PC-3 (cell line): ENCODE measurements at regions not wholly inside any gene's neighbourhood (a gene's known extent, or its start where the extent isn't known, plus 50 kb on each side); places are given as distances from the start of the nearest gene placed in this dataset.

ENCODE experiments used
- ATAC-seq: fragments of 200-7000 bp; cut with Tn5 transposase; 2 replicates; pipeline ENCODE4 v1.9.1; 2020; ENCODE audit warnings: mild to moderate bottlenecking, moderate library complexity
- BruUV-seq: library from RNA; stranded (reverse); fragments of 400-500 nt; replicated peaks from 2 replicates; lab custom pipeline; 2021; lab: Mats Ljungman, UMichigan
- CTCF ChIA-PET: fragments of 300-600 bp; sonication (Branson Sonifier 250); formaldehyde crosslinking; loops from one replicate; lab custom pipeline; 2022; ENCODE audit warnings: antibody characterized with exemption; lab: Charles Lee
- POLR2A ChIA-PET: fragments of 300-600 bp; sonication (Branson Sonifier 250); formaldehyde crosslinking; loops from one replicate; lab custom pipeline; 2022; ENCODE audit warnings: antibody characterized with exemption; ENCODE audit not compliant: unreplicated experiment; lab: Charles Lee
- DNase-seq: peaks from one replicate; pipeline ENCODE4 v3.0.0-alpha.2; 2015
- H2AFZ ChIP-seq: fragments of 300-600 bp; sonication (generic); 2 replicates; pipeline ENCODE4 v1.6.0; 2016; ENCODE audit warnings: antibody characterized with exemption, low read length
- H3F3A ChIP-seq: fragments of 300-600 bp; sonication (generic); one replicate; pipeline ENCODE4 v1.6.0; 2017; ENCODE audit warnings: antibody characterized with exemption, low read length, control low read depth, mild to moderate bottlenecking; ENCODE audit not compliant: unreplicated experiment
- H3K27ac ChIP-seq: fragments of 300-600 bp; sonication (generic); 2 replicates; pipeline ENCODE4 v1.5.1; 2016; ENCODE audit warnings: mild to moderate bottlenecking, low read length
- H3K27me3 ChIP-seq: fragments of 300-600 bp; sonication (generic); 2 replicates; pipeline ENCODE4 v1.6.1; 2016; ENCODE audit warnings: low read length, mixed read lengths
- H3K36me3 ChIP-seq: fragments of 300-600 bp; sonication (generic); 2 replicates; pipeline ENCODE4 v1.6.1; 2016; ENCODE audit warnings: low read depth, mixed run types, low read length, mixed read lengths
- H3K4me1 ChIP-seq: fragments of 300-600 bp; sonication (generic); 2 replicates; pipeline ENCODE4 v1.5.1; 2016; ENCODE audit warnings: low read length; ENCODE audit not compliant: insufficient read depth
- H3K4me2 ChIP-seq: fragments of 300-600 bp; sonication (generic); 2 replicates; pipeline ENCODE4 v1.6.0; 2016; ENCODE audit warnings: low read length
- H3K4me3 ChIP-seq: fragments of 300-600 bp; sonication (generic); 2 replicates; pipeline ENCODE4 v1.5.1; 2016; ENCODE audit warnings: mild to moderate bottlenecking, low read length, mixed read lengths
- H3K79me2 ChIP-seq: fragments of 300-600 bp; sonication (generic); 2 replicates; pipeline ENCODE4 v1.6.1; 2017; ENCODE audit warnings: low read length, mixed read lengths
- H3K9ac ChIP-seq: fragments of 300-600 bp; sonication (generic); 2 replicates; pipeline ENCODE4 v1.6.0; 2016; ENCODE audit warnings: mild to moderate bottlenecking, low read length
- H3K9me2 ChIP-seq: fragments of 300-600 bp; sonication (generic); replicated peaks from 2 replicates; pipeline ENCODE4 v1.6.1; 2016; ENCODE audit warnings: mixed run types, low read length, mixed read lengths
- H3K9me3 ChIP-seq: fragments of 300-600 bp; sonication (generic); 2 replicates; pipeline ENCODE4 v1.6.1; 2016; ENCODE audit warnings: low read length, mixed read lengths
- H4K20me1 ChIP-seq: fragments of 300-600 bp; sonication (generic); 2 replicates; pipeline ENCODE4 v1.6.1; 2016; ENCODE audit warnings: low read length, mixed read lengths
- EZH2 ChIP-seq: fragments of 300-600 bp; sonication (generic); IDR thresholded peaks from one replicate; pipeline ENCODE4 v1.6.1; 2017; ENCODE audit warnings: antibody characterized with exemption, mild to moderate bottlenecking, low read length; ENCODE audit not compliant: unreplicated experiment
- EZH2phosphoT487 ChIP-seq: fragments of 300-600 bp; sonication (generic); IDR thresholded peaks from 2 replicates; pipeline ENCODE4 v1.6.1; 2018; ENCODE audit warnings: mild to moderate bottlenecking, antibody characterized with exemption, low read length, borderline replicate concordance
- intact Hi-C: fragments of 100-400 bp; cut with micrococcal nuclease; formaldehyde crosslinking; loops from 2 replicates; pipeline ENCODE4 v1.9.0; 2023
- TF ChIP-seq, protein P1 (sequence below): fragments of 300-600 bp; sonication (generic); conservative IDR thresholded peaks from 2 replicates; pipeline ENCODE4 v1.5.1; 2017; ENCODE audit warnings: antibody characterized with exemption, low read depth, mild to moderate bottlenecking, low read length

- TF ChIP-seq EZH2phosphoT487 (no peak), EZH2 (no peak)
- TF ChIP-seq, protein P1, sequence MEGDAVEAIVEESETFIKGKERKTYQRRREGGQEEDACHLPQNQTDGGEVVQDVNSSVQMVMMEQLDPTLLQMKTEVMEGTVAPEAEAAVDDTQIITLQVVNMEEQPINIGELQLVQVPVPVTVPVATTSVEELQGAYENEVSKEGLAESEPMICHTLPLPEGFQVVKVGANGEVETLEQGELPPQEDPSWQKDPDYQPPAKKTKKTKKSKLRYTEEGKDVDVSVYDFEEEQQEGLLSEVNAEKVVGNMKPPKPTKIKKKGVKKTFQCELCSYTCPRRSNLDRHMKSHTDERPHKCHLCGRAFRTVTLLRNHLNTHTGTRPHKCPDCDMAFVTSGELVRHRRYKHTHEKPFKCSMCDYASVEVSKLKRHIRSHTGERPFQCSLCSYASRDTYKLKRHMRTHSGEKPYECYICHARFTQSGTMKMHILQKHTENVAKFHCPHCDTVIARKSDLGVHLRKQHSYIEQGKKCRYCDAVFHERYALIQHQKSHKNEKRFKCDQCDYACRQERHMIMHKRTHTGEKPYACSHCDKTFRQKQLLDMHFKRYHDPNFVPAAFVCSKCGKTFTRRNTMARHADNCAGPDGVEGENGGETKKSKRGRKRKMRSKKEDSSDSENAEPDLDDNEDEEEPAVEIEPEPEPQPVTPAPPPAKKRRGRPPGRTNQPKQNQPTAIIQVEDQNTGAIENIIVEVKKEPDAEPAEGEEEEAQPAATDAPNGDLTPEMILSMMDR: no peak
- no peak for DNase-seq
- Histone ChIP-seq H3K4me1 (peaks cover 16% of the 10 kb centered on the region), H3K9me3 (no peaks in the 10 kb centered on the region), H3K79me2 (no peaks in the 10 kb centered on the region), H3K27me3 (no peaks in the 10 kb centered on the region), H2AFZ (no peak overlapping the region), H3K4me2 (no peak overlapping the region), H4K20me1 (no peaks in the 10 kb centered on the region), H3K9me2 (no peaks in the 10 kb centered on the region), H3K9ac (no peak overlapping the region), H3K4me3 (no peak overlapping the region), H3K36me3 (no peaks in the 10 kb centered on the region), H3F3A (no peaks in the 10 kb centered on the region), H3K27ac (no peak overlapping the region)
- ChIA-PET CTCF (no interaction called here), POLR2A (no interaction called here)
- no peak for ATAC-seq
- no TSS peak for BruUV-seq
- intact Hi-C loops: no loop called here
These were observed 390.8 kb downstream of the NNT start for GRCh38 chr5:43993634-43994351.

- Histone ChIP-seq H3K79me2 (no peaks in the 10 kb centered on the region), H3K36me3 (no peaks in the 10 kb centered on the region), H3F3A (no peaks in the 10 kb centered on the region), H3K9me2 (no peaks in the 10 kb centered on the region), H3K4me3 (no peak overlapping the region), H4K20me1 (no peaks in the 10 kb centered on the region), H3K9ac (no peak overlapping the region), H3K4me1 (no peaks in the 10 kb centered on the region), H3K9me3 (no peaks in the 10 kb centered on the region), H3K27me3 (no peaks in the 10 kb centered on the region), H3K4me2 (no peak overlapping the region), H2AFZ (no peak overlapping the region), H3K27ac (no peak overlapping the region)
- intact Hi-C loops: no loop called here
- ChIA-PET CTCF (no interaction called here), POLR2A (no interaction called here)
- DNase-seq: no peak
- TF ChIP-seq, protein P1: no peak
- TF ChIP-seq EZH2 (no peak), EZH2phosphoT487 (no peak)
- no TSS peak for BruUV-seq
- no peak for ATAC-seq
These were observed 382.4 kb downstream of the NNT start for GRCh38 chr5:43985411-43985810.

GRCh38 chr5:43981556-43981955 lies 378.6 kb downstream of the NNT start:
- no peak overlapping the region for H2AFZ ChIP-seq
- ChIA-PET POLR2A (no interaction called here), CTCF (no interaction called here)
- no peaks in the 10 kb centered on the region for H4K20me1 ChIP-seq
- TF ChIP-seq, protein P1: no peak
- TF ChIP-seq EZH2 (no peak), EZH2phosphoT487 (no peak)
- H3K27me3 ChIP-seq: no peaks in the 10 kb centered on the region
- BruUV-seq: no TSS peak
- H3K79me2 ChIP-seq: no peaks in the 10 kb centered on the region
- no peak overlapping the region for H3K9ac ChIP-seq
- DNase-seq: no peak
- intact Hi-C loops: no loop called here
- ATAC-seq: no peak
- no peaks in the 10 kb centered on the region for H3K9me3 ChIP-seq
- H3K36me3 ChIP-seq: no peaks in the 10 kb centered on the region
- H3K27ac ChIP-seq: no peak overlapping the region
- H3K9me2 ChIP-seq: no peaks in the 10 kb centered on the region
- no peak overlapping the region for H3K4me3 ChIP-seq
- no peaks in the 10 kb centered on the region for H3K4me1 ChIP-seq
- no peak overlapping the region for H3K4me2 ChIP-seq
- H3F3A ChIP-seq: no peaks in the 10 kb centered on the region
